ENCODE measurements at regions not wholly inside any gene's neighbourhood (a gene's known extent, or its start where the extent isn't known, plus 50 kb on each side); places are given as distances from the start of the nearest gene placed in this dataset.

GRCh38 chr16:79381603-79382042 is 218.9 kb downstream of the MAF start:
- Histone ChIP-seq H3K4me3 (replicated peaks in 1 of 3; ENCODE audit: insufficient read depth in 1 of 3, low read depth in 2 of 3, low read length in 3 of 3) (no peak overlapping the region), H3K27ac (ENCODE audit: extremely low read length, insufficient read depth, low read length) (no peak overlapping the region), H2AFZ (ENCODE audit: low read length) (no peak overlapping the region), H3K4me2 (ENCODE audit: low read depth, low read length) (no peak overlapping the region; the same call in 1 of the 2 replicates), H3K9me3 (ENCODE audit: low read length) (no peaks in the 10 kb centered on the region), H3K4me1 (ENCODE audit: insufficient read depth, low read length) (peaks cover 10% of the 10 kb centered on the region; the same call in 1 of the 2 replicates), H3K9ac (ENCODE audit: insufficient read depth, low read depth, low read length) (no peak overlapping the region), H3K27me3 (ENCODE audit: control insufficient read depth in 1 of 2, insufficient read depth in 2 of 2, low read length in 2 of 2) (no peaks in the 10 kb centered on the region), H3K79me2 (ENCODE audit: insufficient read depth, low read length) (no peaks in the 10 kb centered on the region), H4K20me1 (ENCODE audit: insufficient read depth, low read length) (no peaks in the 10 kb centered on the region), H3K36me3 (replicated peaks in 1 of 2; ENCODE audit: control insufficient read depth in 1 of 2, insufficient read depth in 2 of 2, low read length in 2 of 2) (no peaks in the 10 kb centered on the region)
- no TSS peak for BruUV-seq (replicated peaks)
- ChIA-PET POLR2A (no interaction called here), CTCF (ENCODE audit: low intra/inter-chr PET ratio, low total read pairs) (no interaction called here)
- TF ChIP-seq, protein P1, sequence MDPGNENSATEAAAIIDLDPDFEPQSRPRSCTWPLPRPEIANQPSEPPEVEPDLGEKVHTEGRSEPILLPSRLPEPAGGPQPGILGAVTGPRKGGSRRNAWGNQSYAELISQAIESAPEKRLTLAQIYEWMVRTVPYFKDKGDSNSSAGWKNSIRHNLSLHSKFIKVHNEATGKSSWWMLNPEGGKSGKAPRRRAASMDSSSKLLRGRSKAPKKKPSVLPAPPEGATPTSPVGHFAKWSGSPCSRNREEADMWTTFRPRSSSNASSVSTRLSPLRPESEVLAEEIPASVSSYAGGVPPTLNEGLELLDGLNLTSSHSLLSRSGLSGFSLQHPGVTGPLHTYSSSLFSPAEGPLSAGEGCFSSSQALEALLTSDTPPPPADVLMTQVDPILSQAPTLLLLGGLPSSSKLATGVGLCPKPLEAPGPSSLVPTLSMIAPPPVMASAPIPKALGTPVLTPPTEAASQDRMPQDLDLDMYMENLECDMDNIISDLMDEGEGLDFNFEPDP (CRISPR knock-in tag; conservative IDR thresholded peaks at IDR 0.05): no peak
- TF ChIP-seq RAD21 (CRISPR knock-in tag; IDR thresholded peaks at IDR 0.05) (no peak), TBL1XR1 (IDR thresholded peaks at IDR 0.05; ENCODE audit: borderline replicate concordance, low read length, partially characterized antibody) (no peak), ZNF572 (CRISPR knock-in tag; IDR thresholded peaks at IDR 0.05) (no peak)
- FAIRE-seq (no peak), ATAC-seq (no peak), DNase-seq (ENCODE audit: low spot score) (no peak)
- in situ Hi-C loops (cut with HindIII; ENCODE audit: extremely low pct_ligation_motif_present, low pct_unique_long_range_greater_than_20kb): no loop called here
- intact Hi-C loops (cut with micrococcal nuclease; ENCODE audit: unreplicated experiment): no loop called here
- 37% methylated on average over 10 of the region's 10 CpGs for WGBS (ENCODE audit: low lambda C conversion rate)

GRCh38 chr16:79380995-79381602 is 219.4 kb downstream of the MAF start:
- H3K27me3 ChIP-seq (ENCODE audit: control insufficient read depth in 1 of 2, insufficient read depth in 2 of 2, low read length in 2 of 2): no peaks in the 10 kb centered on the region
- POLR2A ChIA-PET: no interaction called here
- H3K36me3 ChIP-seq (replicated peaks in 1 of 2; ENCODE audit: control insufficient read depth in 1 of 2, insufficient read depth in 2 of 2, low read length in 2 of 2): no peaks in the 10 kb centered on the region
- CTCF ChIA-PET (ENCODE audit: low intra/inter-chr PET ratio, low total read pairs): no interaction called here
- ATAC-seq (no peak; the same call in 2 of the 3 replicates), FAIRE-seq (no peak), DNase-seq (ENCODE audit: low spot score) (no peak)
- H3K4me3 ChIP-seq (replicated peaks in 1 of 3; ENCODE audit: insufficient read depth in 1 of 3, low read depth in 2 of 3, low read length in 3 of 3): no peak overlapping the region
- intact Hi-C loops (cut with micrococcal nuclease; ENCODE audit: unreplicated experiment) (no loop called here), in situ Hi-C loops (cut with HindIII; ENCODE audit: extremely low pct_ligation_motif_present, low pct_unique_long_range_greater_than_20kb) (no loop called here)
- no peak overlapping the region for H3K9ac ChIP-seq (ENCODE audit: insufficient read depth, low read depth, low read length)
- no TSS peak for BruUV-seq (replicated peaks)
- under 1% methylated on average over 9 of the region's 9 CpGs for WGBS (ENCODE audit: low lambda C conversion rate)
- H3K27ac ChIP-seq (ENCODE audit: extremely low read length, insufficient read depth, low read length): no peak overlapping the region
- no peak overlapping the region for H2AFZ ChIP-seq (ENCODE audit: low read length)
- H4K20me1 ChIP-seq (ENCODE audit: insufficient read depth, low read length): no peaks in the 10 kb centered on the region
- no peak overlapping the region; the same call in 1 of the 2 replicates for H3K4me2 ChIP-seq (ENCODE audit: low read depth, low read length)
- no peaks in the 10 kb centered on the region for H3K9me3 ChIP-seq (ENCODE audit: low read length)
- H3K4me1 ChIP-seq (ENCODE audit: insufficient read depth, low read length): peaks cover 10% of the 10 kb centered on the region; the same call in 1 of the 2 replicates
- no peaks in the 10 kb centered on the region for H3K79me2 ChIP-seq (ENCODE audit: insufficient read depth, low read length)
- TF ChIP-seq, protein P2, sequence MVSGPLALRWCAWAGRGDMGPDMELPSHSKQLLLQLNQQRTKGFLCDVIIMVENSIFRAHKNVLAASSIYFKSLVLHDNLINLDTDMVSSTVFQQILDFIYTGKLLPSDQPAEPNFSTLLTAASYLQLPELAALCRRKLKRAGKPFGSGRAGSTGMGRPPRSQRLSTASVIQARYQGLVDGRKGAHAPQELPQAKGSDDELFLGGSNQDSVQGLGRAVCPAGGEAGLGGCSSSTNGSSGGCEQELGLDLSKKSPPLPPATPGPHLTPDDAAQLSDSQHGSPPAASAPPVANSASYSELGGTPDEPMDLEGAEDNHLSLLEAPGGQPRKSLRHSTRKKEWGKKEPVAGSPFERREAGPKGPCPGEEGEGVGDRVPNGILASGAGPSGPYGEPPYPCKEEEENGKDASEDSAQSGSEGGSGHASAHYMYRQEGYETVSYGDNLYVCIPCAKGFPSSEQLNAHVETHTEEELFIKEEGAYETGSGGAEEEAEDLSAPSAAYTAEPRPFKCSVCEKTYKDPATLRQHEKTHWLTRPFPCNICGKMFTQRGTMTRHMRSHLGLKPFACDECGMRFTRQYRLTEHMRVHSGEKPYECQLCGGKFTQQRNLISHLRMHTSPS (CRISPR knock-in tag; IDR thresholded peaks at IDR 0.05; ENCODE audit: low read depth): no peak
- TF ChIP-seq, protein P3, sequence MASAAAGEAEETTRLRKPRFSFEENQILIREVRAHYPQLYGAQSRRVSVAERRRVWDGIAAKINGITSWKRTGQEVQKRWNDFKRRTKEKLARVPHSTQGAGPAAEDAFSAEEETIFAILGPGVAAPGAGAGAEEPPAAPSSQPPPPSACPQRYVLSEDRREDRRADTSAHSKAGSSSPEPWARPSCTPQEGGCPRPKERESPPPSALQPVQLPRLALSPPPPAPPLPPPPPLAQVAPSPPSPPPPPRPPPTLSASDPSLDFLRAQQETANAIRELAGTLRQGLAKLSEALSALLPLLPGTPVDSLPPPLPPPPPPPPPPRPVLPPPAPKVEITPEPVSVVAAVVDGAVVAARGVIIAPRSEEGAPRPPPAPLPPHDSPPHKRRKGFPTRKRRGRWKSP (CRISPR knock-in tag; IDR thresholded peaks at IDR 0.05): no peak
- TF ChIP-seq ZNF580 (CRISPR knock-in tag; IDR thresholded peaks at IDR 0.05; ENCODE audit: borderline replicate concordance, low read depth): no peak
- TF ChIP-seq ZNF446 (CRISPR knock-in tag; IDR thresholded peaks at IDR 0.05): no peak
- no peak for TF ChIP-seq ZNF230 (CRISPR knock-in tag; IDR thresholded peaks at IDR 0.05)
- no peak for TF ChIP-seq IRX3 (CRISPR knock-in tag; IDR thresholded peaks at IDR 0.05; ENCODE audit: borderline replicate concordance, low read depth)
- no peak for TF ChIP-seq ZBTB7B (CRISPR knock-in tag; IDR thresholded peaks at IDR 0.05)
- no peak for TF ChIP-seq ZNF343 (CRISPR knock-in tag; IDR thresholded peaks at IDR 0.05)
- no peak for TF ChIP-seq ZNF205 (CRISPR knock-in tag; IDR thresholded peaks at IDR 0.05)
- no peak for TF ChIP-seq HOXA3 (CRISPR knock-in tag; IDR thresholded peaks at IDR 0.05)
